GM12875 (cell line): ENCODE measurements at regions not wholly inside any gene's neighbourhood (a gene's known extent, or its start where the extent isn't known, plus 50 kb on each side); places are given as distances from the start of the nearest gene placed in this dataset.

Experiments used
- H3K4me3 ChIP-seq: one replicate; pipeline ENCODE4 v1.5.1; 2011; ENCODE audit warnings: low read depth, low read length, control low read depth
- TF ChIP-seq, protein P1 (sequence below): IDR thresholded peaks from 2 replicates; pipeline ENCODE4 v1.5.1; 2011; ENCODE audit warnings: low read depth, mild to moderate bottlenecking, control low read depth, inconsistent platforms, low read length, moderate library complexity, borderline replicate concordance; ENCODE audit not compliant: insufficient read depth

DNA sequence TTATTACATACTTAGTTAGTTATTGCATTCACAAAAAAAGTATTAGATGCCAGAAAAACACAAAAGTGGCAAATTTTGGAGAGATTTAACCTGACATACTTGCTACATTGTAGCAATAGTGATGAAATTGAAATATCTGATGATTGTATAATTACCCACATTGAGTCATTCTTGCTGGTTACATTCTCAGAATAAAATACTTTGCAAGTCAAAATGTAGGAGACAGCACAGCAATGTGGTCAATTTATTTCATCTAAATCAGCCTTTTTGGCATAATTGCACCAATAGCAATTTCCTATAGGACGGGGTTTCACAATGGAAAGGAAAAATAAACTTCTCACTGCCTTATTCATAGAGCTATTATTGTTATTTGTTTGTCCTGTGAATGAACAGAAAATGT lies 125.0 kb upstream of the ETV6 start:
- TF ChIP-seq, protein P1, sequence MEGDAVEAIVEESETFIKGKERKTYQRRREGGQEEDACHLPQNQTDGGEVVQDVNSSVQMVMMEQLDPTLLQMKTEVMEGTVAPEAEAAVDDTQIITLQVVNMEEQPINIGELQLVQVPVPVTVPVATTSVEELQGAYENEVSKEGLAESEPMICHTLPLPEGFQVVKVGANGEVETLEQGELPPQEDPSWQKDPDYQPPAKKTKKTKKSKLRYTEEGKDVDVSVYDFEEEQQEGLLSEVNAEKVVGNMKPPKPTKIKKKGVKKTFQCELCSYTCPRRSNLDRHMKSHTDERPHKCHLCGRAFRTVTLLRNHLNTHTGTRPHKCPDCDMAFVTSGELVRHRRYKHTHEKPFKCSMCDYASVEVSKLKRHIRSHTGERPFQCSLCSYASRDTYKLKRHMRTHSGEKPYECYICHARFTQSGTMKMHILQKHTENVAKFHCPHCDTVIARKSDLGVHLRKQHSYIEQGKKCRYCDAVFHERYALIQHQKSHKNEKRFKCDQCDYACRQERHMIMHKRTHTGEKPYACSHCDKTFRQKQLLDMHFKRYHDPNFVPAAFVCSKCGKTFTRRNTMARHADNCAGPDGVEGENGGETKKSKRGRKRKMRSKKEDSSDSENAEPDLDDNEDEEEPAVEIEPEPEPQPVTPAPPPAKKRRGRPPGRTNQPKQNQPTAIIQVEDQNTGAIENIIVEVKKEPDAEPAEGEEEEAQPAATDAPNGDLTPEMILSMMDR, result no peak
- no peak overlapping the region for H3K4me3 ChIP-seq

DNA sequence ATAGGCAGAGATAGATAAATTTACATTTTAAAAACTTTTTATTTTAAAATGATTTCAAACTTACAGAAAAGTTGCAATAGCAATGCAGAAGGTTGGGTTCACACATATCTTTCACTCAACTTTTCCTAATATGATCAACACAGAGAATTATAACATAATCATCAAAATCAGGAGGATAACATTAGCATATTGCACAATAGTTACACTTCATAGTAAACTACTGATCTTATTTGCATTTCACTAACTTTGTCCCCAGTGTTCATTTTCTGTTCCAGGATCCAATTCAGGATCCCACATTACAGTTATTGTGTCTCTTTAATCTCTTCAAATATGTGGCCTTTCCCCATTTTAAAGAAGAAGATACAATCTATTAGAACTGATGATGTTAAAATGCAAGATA lies 115.4 kb upstream of the ETV6 start:
- H3K4me3 ChIP-seq, result no peak overlapping the region
- TF ChIP-seq, protein P1, result no peak

DNA sequence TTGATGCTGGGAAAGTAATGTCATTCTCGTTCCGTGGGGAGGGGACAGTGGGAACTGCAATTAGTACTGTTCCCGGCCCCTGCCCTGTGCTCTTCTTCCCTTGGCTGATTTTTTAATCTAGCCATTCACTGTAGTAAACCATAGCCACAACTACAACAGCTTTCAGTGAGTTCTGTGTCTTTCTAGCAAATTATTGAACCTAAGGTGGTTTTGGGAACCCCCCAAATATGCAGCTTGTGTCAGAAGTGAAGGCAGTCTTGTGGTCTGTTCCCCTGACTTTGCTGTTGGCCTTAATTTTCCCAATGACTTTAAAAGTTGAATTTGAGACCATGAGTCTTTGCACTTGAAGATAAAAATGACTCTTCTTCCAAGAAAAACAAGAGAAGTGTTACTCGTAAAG lies 114.3 kb upstream of the ETV6 start:
- TF ChIP-seq, protein P1, result no peak
- H3K4me3 ChIP-seq, result no peak overlapping the region

DNA sequence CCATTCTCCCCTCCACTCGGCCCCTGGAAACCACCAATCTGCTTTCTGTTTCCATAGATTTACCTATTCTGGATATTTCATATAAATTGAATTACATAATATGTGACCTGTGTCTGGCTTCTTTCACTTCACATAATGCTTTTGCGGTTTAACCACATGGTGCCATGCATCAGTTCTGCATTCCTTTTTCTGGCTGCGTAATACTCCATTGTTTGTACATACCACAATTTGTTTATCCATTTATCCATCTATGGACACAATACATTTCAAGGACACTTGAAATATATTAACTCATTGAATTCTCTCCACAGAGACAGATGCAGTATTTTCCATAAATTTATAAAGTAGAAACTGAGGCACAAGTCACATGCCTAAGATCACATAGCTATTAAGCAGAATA lies 110.3 kb upstream of the ETV6 start:
- no peak overlapping the region for H3K4me3 ChIP-seq
- TF ChIP-seq, protein P1, result no peak

DNA sequence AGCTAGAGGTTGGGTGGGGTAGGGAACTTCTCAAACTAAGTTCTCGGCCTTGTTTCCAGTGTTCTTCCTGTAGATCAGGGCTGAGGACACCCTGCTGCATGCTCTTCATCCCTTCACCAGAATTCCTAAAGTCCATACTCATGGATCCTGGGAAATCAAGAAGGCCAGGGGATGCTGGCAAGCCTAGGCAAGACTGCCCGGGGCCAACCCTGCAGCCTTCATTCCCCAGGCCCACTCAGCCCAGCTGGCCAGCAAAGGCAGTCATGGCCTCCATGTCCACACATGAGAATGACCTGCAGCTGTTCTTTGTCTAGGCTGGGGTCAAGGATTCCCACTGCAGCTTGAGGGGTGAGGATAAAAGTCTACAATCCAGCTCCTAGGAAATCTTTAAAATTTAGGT lies 109.3 kb upstream of the ETV6 start:
- no peak overlapping the region for H3K4me3 ChIP-seq
- TF ChIP-seq, protein P1, result no peak

DNA sequence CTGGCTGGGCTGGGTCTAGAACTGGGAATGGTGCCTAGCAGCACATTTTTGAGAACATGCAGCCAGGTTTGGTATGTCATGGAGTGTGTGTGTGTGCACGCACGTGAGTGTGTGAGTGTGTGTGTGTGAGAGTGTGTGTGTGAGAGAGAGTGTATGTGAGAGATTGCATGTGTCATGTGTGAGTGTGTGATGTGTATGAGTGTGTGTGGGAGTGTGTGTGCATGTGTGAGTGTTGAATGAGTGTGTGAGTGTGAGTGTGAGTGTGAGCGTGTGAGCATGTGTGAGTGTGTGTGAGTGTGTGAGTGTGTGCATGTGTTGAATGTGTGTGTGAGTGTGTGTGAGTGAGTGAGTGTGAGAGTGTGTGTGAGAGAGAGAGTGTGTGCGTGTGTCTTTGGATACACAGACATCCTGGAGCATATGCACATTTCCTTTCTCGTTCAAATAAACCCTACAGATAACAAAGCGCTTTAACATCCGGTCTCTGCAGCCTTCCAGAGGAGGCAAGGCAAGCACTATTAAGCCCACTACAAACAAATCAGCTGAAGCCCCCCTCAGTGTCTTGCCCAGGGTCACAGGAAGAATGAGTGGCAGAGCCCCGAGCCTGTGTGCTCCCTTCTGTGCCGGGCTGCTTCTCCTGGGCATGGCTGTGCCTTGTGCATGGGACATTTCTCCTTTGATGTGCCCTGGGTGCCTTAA lies 108.7 kb upstream of the ETV6 start:
- TF ChIP-seq, protein P1, result no peak

DNA sequence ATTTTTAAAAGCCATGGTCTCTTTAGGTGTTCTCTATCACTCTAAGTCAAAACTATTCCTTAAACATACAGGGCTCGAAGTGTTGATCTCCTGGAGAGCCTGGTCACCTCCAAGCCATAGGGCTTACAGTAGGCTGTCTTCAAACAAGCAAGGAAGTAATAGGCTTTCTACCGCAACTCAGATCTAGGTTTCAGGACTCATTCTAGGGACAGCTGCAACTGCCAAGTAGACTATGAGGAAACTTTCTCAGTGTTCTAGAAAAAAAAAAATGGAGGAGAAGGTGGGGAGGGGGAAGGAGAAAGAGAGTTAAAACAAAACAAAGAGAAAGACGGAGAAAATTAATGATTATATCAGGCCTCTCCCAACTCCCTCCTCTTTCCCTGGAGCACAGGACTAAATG lies 106.9 kb upstream of the ETV6 start:
- TF ChIP-seq, protein P1, result no peak

More for the DNA sequence above, 108.7 kb upstream of the ETV6 start:
- H3K4me3 ChIP-seq, result no peak overlapping the region

More for the DNA sequence above, 106.9 kb upstream of the ETV6 start:
- no peak overlapping the region for H3K4me3 ChIP-seq
